Stimulated activated memory B cell treated with anti-CD40 and anti-IgM and Interleukin-4, amounts not matched to agents 10 μg/mL and 1 μg/mL and 100 μg/mL, for 72 hours (primary cell): ENCODE measurements at regions not wholly inside any gene's neighbourhood (a gene's known extent, or its start where the extent isn't known, plus 50 kb on each side); places are given as distances from the start of the nearest gene placed in this dataset.
A peak's percentile ranks its signal among the peaks of the same experiment; 100 is the strongest.

Source experiments
- ATAC-seq: fragments of 150-1000 bp; cut with Tn5 transposase; 2 replicates; pipeline ENCODE4 v1.10.0; 2021
- H3K27ac Mint-ChIP-seq: one replicate; pipeline ENCODE4 v1.8.0; 2022; ENCODE audit warnings: mild to moderate bottlenecking, mixed read lengths
- H3K27me3 Mint-ChIP-seq: one replicate; pipeline ENCODE4 v1.8.0; 2022; ENCODE audit warnings: mixed read lengths
- H3K36me3 Mint-ChIP-seq: one replicate; pipeline ENCODE4 v1.8.0; 2022; ENCODE audit warnings: mixed read lengths
- H3K4me1 Mint-ChIP-seq: one replicate; pipeline ENCODE4 v1.8.0; 2022; ENCODE audit warnings: mixed read lengths
- H3K4me3 Mint-ChIP-seq: one replicate; pipeline ENCODE4 v1.8.0; 2022; ENCODE audit warnings: mild to moderate bottlenecking, moderate library complexity, mixed read lengths
- H3K9me3 Mint-ChIP-seq: one replicate; pipeline ENCODE4 v1.8.0; 2022; ENCODE audit warnings: mixed read lengths

DNA sequence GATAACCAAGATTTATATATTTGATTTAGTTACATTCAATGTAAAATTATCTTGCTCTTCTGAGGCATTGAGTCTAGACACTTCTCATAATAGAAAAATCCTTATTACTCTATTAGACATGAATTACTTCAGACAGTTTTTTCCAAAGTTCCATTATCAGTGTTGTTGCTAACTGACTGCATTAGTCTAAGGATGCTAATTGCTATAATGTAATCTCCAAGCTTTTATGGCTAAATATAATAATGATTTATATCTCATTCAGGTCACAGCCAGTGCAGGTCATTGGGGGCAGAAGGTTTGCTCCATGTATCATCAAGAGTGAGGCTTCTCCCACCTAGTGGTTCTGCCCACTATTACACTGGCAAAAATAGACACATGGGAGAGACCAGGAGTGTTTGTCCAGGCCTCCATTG lies 377.2 kb upstream of the DDI1 start:
- Mint-ChIP-seq H3K4me1 (peaks cover 19% of the 10 kb centered on the region), H3K36me3 (no peaks in the 10 kb centered on the region), H3K9me3 (no peaks in the 10 kb centered on the region), H3K27me3 (no peaks in the 10 kb centered on the region), H3K4me3 (no peak overlapping the region), H3K27ac (no peak overlapping the region)
- no peak for ATAC-seq

DNA sequence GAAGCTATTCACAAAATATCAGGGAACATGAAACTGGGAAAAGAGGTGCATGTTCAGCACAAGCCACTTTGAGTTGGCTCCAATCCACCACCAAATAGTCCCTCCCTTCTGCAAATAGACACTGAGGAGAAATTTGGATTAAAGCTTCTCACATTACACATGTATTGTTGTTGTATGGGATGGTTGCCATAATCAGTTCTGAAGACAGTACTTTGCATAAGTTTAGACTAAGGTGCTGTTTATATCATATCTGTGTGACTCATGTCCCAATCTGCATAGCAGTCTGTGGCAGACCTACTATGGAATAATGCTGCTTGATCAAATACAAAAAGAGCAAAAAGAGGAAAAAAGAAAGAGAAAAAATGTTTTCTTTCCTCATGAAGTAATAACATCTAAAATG lies 376.7 kb upstream of the DDI1 start:
- Mint-ChIP-seq H3K27ac (no peak overlapping the region), H3K9me3 (no peaks in the 10 kb centered on the region), H3K27me3 (no peaks in the 10 kb centered on the region), H3K4me1 (peaks cover 19% of the 10 kb centered on the region), H3K4me3 (no peak overlapping the region), H3K36me3 (no peaks in the 10 kb centered on the region)
- no peak for ATAC-seq

GRCh38 chr11:103661185-103661584 lies 375.3 kb upstream of the DDI1 start:
- H3K9me3 Mint-ChIP-seq, result no peaks in the 10 kb centered on the region

GRCh38 chr11:103661991-103662390 lies 374.4 kb upstream of the DDI1 start:
- H3K27ac Mint-ChIP-seq, result peak overlapping the region; percentile 63
- H3K27me3 Mint-ChIP-seq, result no peaks in the 10 kb centered on the region
- no peaks in the 10 kb centered on the region for H3K9me3 Mint-ChIP-seq
- ATAC-seq, result no peak
- H3K4me3 Mint-ChIP-seq, result no peak overlapping the region
- H3K4me1 Mint-ChIP-seq, result peaks cover 19% of the 10 kb centered on the region
- no peaks in the 10 kb centered on the region for H3K36me3 Mint-ChIP-seq

More at GRCh38 chr11:103661185-103661584, 375.3 kb upstream of the DDI1 start:
- H3K27me3 Mint-ChIP-seq, result no peaks in the 10 kb centered on the region
- no peak overlapping the region for H3K27ac Mint-ChIP-seq
- H3K4me1 Mint-ChIP-seq, result peaks cover 19% of the 10 kb centered on the region
- no peak overlapping the region for H3K4me3 Mint-ChIP-seq
- H3K36me3 Mint-ChIP-seq, result no peaks in the 10 kb centered on the region
- ATAC-seq, result no peak

DNA sequence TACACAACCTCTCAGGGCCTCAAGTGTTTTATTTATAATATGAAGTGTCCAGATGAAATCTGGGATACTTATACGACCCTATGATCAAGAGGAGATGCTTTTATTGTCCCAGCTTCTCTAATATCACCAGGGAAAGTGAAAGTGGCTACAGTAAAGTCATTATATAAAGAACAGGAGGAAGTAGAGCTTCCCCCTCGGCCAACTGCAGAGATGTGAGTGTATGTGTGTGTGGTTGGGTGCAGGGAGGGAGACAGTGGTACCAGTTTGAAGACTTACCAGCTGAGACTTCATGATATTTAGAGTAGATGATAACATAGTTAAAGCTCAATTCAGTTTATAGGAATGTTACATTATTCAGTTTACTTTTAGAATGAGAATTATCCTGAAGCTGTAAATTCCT lies 373.6 kb upstream of the DDI1 start:
- no peaks in the 10 kb centered on the region for H3K36me3 Mint-ChIP-seq
- H3K27me3 Mint-ChIP-seq, result no peaks in the 10 kb centered on the region
- no peaks in the 10 kb centered on the region for H3K9me3 Mint-ChIP-seq
- peak; percentile 88 for ATAC-seq
- no peak overlapping the region for H3K4me3 Mint-ChIP-seq
- peaks cover 19% of the 10 kb centered on the region for H3K4me1 Mint-ChIP-seq
- H3K27ac Mint-ChIP-seq, result peak overlapping the region; percentile 63

- Mint-ChIP-seq H3K27me3 (no peaks in the 10 kb centered on the region), H3K4me3 (no peak overlapping the region), H3K36me3 (no peaks in the 10 kb centered on the region), H3K27ac (no peak overlapping the region), H3K9me3 (no peaks in the 10 kb centered on the region), H3K4me1 (peaks cover under 1% of the 10 kb centered on the region)
- no peak for ATAC-seq
Observed at GRCh38 chr11:103668859-103669258, 367.6 kb upstream of the DDI1 start.

DNA sequence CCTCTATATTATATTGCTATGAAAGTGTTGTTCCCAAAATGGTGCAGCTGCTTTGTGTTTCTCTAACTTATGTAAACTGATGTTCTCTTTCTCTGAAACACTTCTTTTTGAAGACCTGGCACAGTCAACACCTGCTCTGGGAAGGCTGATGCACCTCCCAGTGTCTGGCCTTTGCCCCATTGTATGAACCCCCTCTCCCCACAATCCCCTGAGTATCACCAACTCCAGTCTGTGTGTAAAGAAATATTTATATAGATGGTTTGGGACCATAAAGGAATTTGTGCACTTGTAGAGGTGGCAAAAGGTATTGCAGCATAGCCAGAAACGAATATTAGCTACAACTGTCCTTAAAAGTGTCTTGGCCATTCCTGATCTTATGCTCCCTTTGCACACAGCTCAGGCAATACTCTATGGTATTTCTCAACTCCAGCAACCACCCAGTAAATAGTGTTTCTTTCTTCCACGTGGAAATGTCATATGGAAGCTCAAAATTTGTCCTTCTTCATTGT lies 365.2 kb upstream of the DDI1 start:
- Mint-ChIP-seq H3K36me3 (no peaks in the 10 kb centered on the region), H3K27me3 (no peaks in the 10 kb centered on the region), H3K27ac (no peak overlapping the region), H3K4me3 (no peak overlapping the region), H3K4me1 (no peaks in the 10 kb centered on the region), H3K9me3 (no peaks in the 10 kb centered on the region)
- no peak for ATAC-seq

- H3K9me3 Mint-ChIP-seq, result no peaks in the 10 kb centered on the region
- no peak overlapping the region for H3K27ac Mint-ChIP-seq
- no peaks in the 10 kb centered on the region for H3K36me3 Mint-ChIP-seq
- no peak for ATAC-seq
- no peaks in the 10 kb centered on the region for H3K27me3 Mint-ChIP-seq
- no peaks in the 10 kb centered on the region for H3K4me1 Mint-ChIP-seq
- no peak overlapping the region for H3K4me3 Mint-ChIP-seq
Observed at GRCh38 chr11:103673773-103674172, 362.7 kb upstream of the DDI1 start.

- Mint-ChIP-seq H3K27ac (no peak overlapping the region), H3K27me3 (no peaks in the 10 kb centered on the region), H3K4me3 (no peak overlapping the region), H3K9me3 (no peaks in the 10 kb centered on the region), H3K4me1 (no peaks in the 10 kb centered on the region), H3K36me3 (no peaks in the 10 kb centered on the region)
- ATAC-seq, result no peak
Observed at GRCh38 chr11:103676413-103676812, 360.0 kb upstream of the DDI1 start.

DNA sequence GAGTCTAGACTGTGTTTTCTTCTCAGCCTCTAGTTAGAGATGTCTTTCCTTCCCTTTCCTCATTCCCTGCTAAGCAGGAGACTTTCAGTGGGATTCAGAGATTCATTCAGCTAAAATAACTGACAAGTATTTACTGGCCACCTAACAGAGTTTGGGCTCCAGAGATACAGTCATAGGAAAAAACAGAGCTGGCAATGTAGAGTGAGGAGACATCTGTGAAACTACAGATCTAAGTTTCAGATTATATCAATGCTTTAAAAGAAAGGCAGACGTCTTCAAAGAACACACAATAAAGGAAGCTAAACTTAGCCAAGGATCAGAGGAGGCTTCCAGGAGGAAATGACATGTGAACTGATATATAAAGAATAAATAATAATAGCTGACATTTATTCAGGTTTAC lies 355.6 kb upstream of the DDI1 start:
- no peaks in the 10 kb centered on the region for H3K27me3 Mint-ChIP-seq
- no peak overlapping the region for H3K4me3 Mint-ChIP-seq
- ATAC-seq, result no peak
- no peaks in the 10 kb centered on the region for H3K9me3 Mint-ChIP-seq
- H3K27ac Mint-ChIP-seq, result no peak overlapping the region
- peaks cover 6% of the 10 kb centered on the region for H3K4me1 Mint-ChIP-seq
- H3K36me3 Mint-ChIP-seq, result no peaks in the 10 kb centered on the region

DNA sequence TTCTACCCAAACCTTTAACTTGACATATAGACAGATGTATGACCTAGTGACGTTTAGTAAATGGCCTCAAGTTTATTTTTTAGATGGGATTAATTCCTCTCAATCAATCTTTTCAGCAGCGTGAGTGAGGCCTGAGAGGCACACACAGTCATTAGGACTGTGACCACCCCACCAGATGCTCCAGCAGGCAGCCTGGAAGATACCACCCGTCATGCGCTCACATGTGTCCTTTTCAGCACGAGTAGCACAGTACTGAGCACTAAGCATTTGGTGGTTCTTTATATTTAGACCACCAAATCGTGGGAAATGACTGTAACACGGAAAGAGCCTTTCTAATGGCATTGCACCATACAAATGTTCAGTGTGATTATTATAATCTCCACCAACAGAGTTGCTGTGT lies 354.6 kb upstream of the DDI1 start:
- no peak overlapping the region for H3K27ac Mint-ChIP-seq
- no peak for ATAC-seq
- H3K4me3 Mint-ChIP-seq, result no peak overlapping the region
- H3K4me1 Mint-ChIP-seq, result peaks cover 6% of the 10 kb centered on the region
- H3K36me3 Mint-ChIP-seq, result no peaks in the 10 kb centered on the region
- H3K27me3 Mint-ChIP-seq, result no peaks in the 10 kb centered on the region
- no peaks in the 10 kb centered on the region for H3K9me3 Mint-ChIP-seq

DNA sequence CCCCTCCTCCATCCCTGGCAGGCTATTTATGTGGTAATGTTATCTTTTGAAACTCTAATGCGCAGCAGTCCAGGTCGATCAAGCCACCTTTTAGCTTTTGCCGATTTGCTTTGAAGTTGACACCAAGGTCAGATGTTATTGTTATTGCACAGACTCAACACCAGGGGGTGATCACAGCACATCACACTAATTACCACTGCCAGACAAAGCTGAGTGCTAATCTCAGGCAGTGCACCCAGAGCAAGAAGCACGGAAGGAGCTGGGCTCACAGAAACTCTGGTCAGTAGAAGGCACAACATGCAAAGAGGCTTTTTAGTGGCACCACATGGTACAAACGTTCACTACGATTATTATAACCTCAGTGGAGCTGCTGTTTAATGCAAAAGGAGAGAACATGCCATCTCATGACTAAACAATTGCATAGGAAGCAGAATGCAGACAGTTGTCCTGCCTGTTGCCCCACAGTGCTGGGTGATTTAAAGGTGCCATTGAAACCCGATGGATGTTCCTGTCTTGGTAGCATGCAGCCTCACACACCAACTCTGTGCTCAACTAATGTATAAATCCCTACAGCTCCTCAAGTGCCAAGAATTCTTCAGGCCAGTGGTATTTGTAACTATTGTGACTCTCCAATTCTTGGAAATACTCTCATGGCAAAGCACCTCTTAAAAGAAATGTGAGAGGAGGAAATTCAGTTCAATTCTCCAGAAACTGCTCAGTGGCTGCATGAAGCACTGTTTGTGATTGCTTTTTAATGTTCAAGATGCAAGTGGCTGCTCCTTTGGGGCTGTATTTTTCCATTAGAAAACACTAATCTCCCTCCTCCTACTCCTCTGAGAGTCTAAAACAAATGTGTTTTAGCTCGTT lies 353.9 kb upstream of the DDI1 start:
- no peaks in the 10 kb centered on the region for H3K27me3 Mint-ChIP-seq
- H3K4me3 Mint-ChIP-seq, result no peak overlapping the region
- no peak overlapping the region for H3K27ac Mint-ChIP-seq
- H3K4me1 Mint-ChIP-seq, result peaks cover 6% of the 10 kb centered on the region
- ATAC-seq, result peak; percentile 79
- H3K36me3 Mint-ChIP-seq, result no peaks in the 10 kb centered on the region
- no peaks in the 10 kb centered on the region for H3K9me3 Mint-ChIP-seq

DNA sequence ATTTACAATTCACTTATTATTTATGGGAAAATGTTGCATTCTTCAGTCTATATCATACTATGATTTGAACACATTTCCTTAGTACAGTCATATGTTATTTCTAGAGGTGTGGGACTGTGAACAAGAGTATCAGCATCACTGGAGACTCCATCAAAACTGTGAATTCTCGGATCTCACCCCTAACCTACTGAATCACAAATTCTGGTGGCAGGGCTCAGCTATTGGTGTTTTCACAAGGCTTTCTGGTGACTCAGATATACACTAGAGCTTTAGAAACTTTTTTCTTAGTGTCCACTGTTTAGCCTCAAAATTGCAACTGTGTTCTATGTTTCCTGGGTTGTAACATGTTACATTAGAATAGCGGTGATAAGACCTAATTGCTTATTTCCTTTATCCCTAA lies 352.9 kb upstream of the DDI1 start:
- Mint-ChIP-seq H3K9me3 (no peaks in the 10 kb centered on the region), H3K4me1 (peaks cover 6% of the 10 kb centered on the region), H3K36me3 (no peaks in the 10 kb centered on the region), H3K27me3 (no peaks in the 10 kb centered on the region), H3K27ac (no peak overlapping the region), H3K4me3 (no peak overlapping the region)
- ATAC-seq, result no peak

- no peak for ATAC-seq
- no peaks in the 10 kb centered on the region for H3K4me1 Mint-ChIP-seq
- no peak overlapping the region for H3K4me3 Mint-ChIP-seq
- no peaks in the 10 kb centered on the region for H3K9me3 Mint-ChIP-seq
- no peaks in the 10 kb centered on the region for H3K27me3 Mint-ChIP-seq
- H3K27ac Mint-ChIP-seq, result no peak overlapping the region
- H3K36me3 Mint-ChIP-seq, result no peaks in the 10 kb centered on the region
Observed at GRCh38 chr11:103688924-103689323, 347.5 kb upstream of the DDI1 start.

- Mint-ChIP-seq H3K27ac (no peak overlapping the region), H3K9me3 (no peaks in the 10 kb centered on the region), H3K36me3 (no peaks in the 10 kb centered on the region), H3K4me3 (no peak overlapping the region), H3K4me1 (no peaks in the 10 kb centered on the region), H3K27me3 (no peaks in the 10 kb centered on the region)
- no peak for ATAC-seq
Observed at GRCh38 chr11:103690356-103690755, 346.1 kb upstream of the DDI1 start.

GRCh38 chr11:103696123-103696522 lies 340.3 kb upstream of the DDI1 start:
- Mint-ChIP-seq H3K27ac (no peak overlapping the region), H3K4me1 (no peaks in the 10 kb centered on the region), H3K4me3 (no peak overlapping the region), H3K9me3 (peaks cover 4% of the 10 kb centered on the region), H3K27me3 (no peaks in the 10 kb centered on the region), H3K36me3 (no peaks in the 10 kb centered on the region)
- no peak for ATAC-seq
